Fibroblast of mammary gland (primary cell): ENCODE measurements at regions not wholly inside any gene's neighbourhood (a gene's known extent, or its start where the extent isn't known, plus 50 kb on each side); places are given as distances from the start of the nearest gene placed in this dataset.

Experiments
- DNase-seq: peaks from one replicate; pipeline ENCODE4 v3.0.0-alpha.2; 2010; ENCODE audit warnings: low read depth
- H3K4me3 ChIP-seq: 2 replicates; pipeline ENCODE4 v1.5.1; 2011; ENCODE audit warnings: low read depth, mild to moderate bottlenecking, low read length, moderate library complexity; ENCODE audit not compliant: control insufficient read depth
- TF ChIP-seq, protein P1 (sequence below): conservative IDR thresholded peaks from 2 replicates; pipeline ENCODE4 v1.5.1; 2011; ENCODE audit warnings: low read depth, low read length, inconsistent platforms; ENCODE audit not compliant: control insufficient read depth, insufficient read depth

DNA sequence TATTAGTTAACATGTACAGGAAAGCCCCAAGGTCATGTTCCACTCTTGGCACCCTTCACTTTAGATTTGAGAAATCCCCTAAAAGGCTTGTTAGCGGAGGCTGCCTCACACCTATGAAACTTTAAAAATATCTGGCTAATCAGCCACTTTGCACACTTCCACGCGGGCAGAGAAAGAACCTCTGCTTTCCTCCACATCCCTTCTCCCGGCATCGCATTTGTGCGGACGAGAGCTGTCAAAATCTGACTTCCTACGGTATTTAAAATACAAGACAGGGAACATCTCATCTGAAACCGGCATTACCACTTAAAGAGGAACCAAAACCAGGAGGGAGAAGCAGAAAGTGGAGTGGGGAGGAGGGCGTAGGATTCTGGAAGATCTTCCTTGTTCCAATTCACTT lies 422.3 kb downstream of the TMEM114 start:
- no peak for DNase-seq
- H3K4me3 ChIP-seq: no peak overlapping the region
- TF ChIP-seq, protein P1, sequence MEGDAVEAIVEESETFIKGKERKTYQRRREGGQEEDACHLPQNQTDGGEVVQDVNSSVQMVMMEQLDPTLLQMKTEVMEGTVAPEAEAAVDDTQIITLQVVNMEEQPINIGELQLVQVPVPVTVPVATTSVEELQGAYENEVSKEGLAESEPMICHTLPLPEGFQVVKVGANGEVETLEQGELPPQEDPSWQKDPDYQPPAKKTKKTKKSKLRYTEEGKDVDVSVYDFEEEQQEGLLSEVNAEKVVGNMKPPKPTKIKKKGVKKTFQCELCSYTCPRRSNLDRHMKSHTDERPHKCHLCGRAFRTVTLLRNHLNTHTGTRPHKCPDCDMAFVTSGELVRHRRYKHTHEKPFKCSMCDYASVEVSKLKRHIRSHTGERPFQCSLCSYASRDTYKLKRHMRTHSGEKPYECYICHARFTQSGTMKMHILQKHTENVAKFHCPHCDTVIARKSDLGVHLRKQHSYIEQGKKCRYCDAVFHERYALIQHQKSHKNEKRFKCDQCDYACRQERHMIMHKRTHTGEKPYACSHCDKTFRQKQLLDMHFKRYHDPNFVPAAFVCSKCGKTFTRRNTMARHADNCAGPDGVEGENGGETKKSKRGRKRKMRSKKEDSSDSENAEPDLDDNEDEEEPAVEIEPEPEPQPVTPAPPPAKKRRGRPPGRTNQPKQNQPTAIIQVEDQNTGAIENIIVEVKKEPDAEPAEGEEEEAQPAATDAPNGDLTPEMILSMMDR: no peak

DNA sequence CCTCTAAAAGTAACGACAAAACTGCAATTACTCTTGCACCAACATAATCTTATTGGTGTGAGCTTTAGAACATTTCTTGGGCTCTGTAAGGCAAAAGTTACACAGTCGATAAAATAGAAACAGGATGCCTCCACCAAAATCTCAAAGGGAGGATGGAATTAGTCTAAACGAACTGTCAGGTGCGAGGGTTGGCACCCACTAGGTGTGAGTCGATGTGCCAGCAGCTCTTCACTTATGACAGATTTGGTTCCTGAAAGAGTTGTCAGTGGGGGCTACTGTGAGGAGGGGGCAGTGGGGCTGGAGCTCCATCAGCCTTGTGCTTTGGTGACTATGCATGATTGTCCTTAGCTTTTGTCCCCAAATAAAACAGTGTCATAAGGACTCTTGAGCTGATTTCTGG lies 422.9 kb downstream of the TMEM114 start:
- no peak for DNase-seq
- TF ChIP-seq, protein P1: no peak
- no peak overlapping the region for H3K4me3 ChIP-seq

DNA sequence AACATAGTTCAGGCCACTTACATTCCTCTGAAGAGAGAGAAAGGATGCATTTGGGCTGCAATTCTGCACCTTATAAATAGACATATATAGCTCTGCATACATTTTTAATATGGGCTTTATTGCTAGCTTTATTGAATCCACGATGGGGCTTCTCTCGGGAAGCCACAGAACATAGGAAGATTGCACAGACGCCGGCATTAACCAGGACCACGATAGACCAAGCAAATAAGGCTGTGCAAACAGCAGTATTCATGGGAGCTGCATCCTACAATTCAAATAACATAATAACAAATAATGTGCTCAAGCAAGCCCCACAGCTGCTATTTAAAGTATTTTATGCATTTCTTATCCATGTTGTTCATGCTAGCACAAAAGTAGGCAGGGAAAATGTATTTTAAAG lies 432.3 kb downstream of the TMEM114 start:
- H3K4me3 ChIP-seq: no peak overlapping the region
- TF ChIP-seq, protein P1: no peak

DNA sequence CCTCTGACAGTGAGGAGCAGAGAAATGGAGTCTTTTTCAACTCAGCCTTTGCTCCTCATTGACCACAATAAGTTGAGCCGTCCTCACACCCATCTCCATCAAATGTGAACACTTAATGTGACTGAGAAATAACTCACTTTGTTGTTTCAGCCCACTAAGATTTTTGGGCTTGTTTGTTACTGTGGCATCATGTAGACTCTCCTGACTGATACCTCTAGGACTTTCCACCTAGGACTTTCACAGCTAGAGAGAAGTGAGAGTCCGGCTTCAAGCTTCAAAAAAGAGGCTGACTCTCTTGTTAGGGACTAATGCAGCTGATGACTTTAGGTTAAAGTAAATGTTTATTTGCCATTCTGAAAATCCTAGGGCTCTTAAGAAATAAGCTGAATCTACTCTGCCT lies 435.0 kb downstream of the TMEM114 start:
- H3K4me3 ChIP-seq: no peak overlapping the region

More for the DNA sequence above, 432.3 kb downstream of the TMEM114 start:
- no peak for DNase-seq

DNA sequence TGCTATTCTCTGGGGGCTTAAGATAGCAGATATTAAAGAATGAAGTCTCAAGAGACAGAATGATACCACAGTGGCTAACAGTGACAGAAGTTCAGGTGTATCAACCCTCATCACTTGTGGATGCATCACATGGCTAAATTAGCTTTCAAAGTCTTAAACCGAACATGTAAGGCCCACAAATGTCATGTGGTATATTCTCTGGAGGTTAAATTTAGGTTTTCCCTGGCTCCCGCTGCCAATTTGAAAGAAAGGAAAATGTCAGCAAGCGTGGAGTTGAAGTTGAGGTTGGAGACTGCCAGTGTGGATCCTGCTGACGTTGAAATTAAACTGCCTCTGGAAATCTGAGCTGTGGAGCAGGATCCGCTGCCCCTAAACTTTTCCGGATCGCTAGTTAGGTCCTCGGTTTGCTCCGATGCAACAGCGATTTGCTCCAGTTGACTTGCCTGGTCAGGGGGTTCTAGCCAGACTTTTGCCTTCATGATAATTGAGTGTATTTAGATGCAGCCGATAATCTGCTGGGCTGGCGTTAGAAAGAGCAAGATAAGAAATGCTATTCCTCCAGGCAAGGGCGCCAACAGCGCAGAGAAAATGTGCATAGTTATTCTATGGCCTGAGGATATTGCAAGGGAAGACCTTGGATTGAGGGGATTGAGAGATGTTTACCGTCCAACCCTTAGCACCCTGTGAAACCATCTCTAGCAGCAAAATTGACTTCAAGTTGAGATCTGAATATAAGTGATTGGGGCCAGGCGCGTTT lies 443.9 kb downstream of the TMEM114 start:
- DNase-seq: no peak
- H3K4me3 ChIP-seq: no peak overlapping the region
- TF ChIP-seq, protein P1: no peak

More for the DNA sequence above, 435.0 kb downstream of the TMEM114 start:
- no peak for DNase-seq
- TF ChIP-seq, protein P1: no peak

DNA sequence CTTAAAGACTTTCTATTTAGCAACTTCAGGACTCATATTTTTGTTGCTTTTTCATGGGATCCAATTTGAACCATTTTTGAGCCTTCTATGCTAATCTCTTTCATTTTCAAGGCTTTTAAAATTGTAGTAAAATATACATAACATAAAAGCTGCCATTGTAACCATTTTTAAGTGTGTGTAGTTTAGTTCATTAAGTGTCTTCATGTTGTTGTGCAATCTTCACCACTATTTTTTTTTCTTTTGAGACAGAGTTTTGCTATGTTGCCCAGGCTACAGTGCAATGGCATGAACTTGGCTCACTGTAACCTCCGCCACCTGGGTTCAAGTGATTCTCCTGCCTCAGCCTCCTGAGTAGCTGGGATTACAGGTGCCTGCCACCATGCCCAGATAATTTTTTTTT lies 451.6 kb downstream of the TMEM114 start:
- no peak overlapping the region for H3K4me3 ChIP-seq
- TF ChIP-seq, protein P1: no peak
- no peak for DNase-seq
